Glutamatergic neuron (in vitro differentiated cells): ENCODE measurements at regions not wholly inside any gene's neighbourhood (a gene's known extent, or its start where the extent isn't known, plus 50 kb on each side); places are given as distances from the start of the nearest gene placed in this dataset.

Experiments used
- DNase-seq: peaks from one replicate; pipeline ENCODE4 v3.0.0; 2022
- H3K27ac Mint-ChIP-seq: one replicate; pipeline ENCODE4 v1.8.0; 2020; ENCODE audit warnings: mild to moderate bottlenecking, mixed read lengths, inconsistent platforms; ENCODE audit not compliant: unreplicated experiment
- H3K27me3 Mint-ChIP-seq: one replicate; pipeline ENCODE4 v1.8.0; 2020; ENCODE audit warnings: mild to moderate bottlenecking, moderate library complexity, mixed read lengths, inconsistent platforms; ENCODE audit not compliant: unreplicated experiment
- H3K36me3 Mint-ChIP-seq: one replicate; pipeline ENCODE4 v1.8.0; 2020; ENCODE audit warnings: mild to moderate bottlenecking, mixed read lengths, inconsistent platforms; ENCODE audit not compliant: unreplicated experiment
- H3K4me1 Mint-ChIP-seq: one replicate; pipeline ENCODE4 v1.8.0; 2020; ENCODE audit warnings: mild to moderate bottlenecking, low read depth, mixed read lengths, inconsistent platforms; ENCODE audit not compliant: unreplicated experiment
- H3K4me3 Mint-ChIP-seq: one replicate; pipeline ENCODE4 v1.8.0; 2020; ENCODE audit warnings: mild to moderate bottlenecking, mixed read lengths, inconsistent platforms; ENCODE audit not compliant: unreplicated experiment
- H3K9me3 Mint-ChIP-seq: one replicate; pipeline ENCODE4 v1.8.0; 2020; ENCODE audit warnings: mild to moderate bottlenecking, moderate library complexity, mixed read lengths, inconsistent platforms; ENCODE audit not compliant: unreplicated experiment
- CTCF ChIP-seq: fragments of 200-600 bp; sonication (generic); IDR thresholded peaks from one replicate; pipeline ENCODE4 v1.5.0; 2021; ENCODE audit not compliant: partially characterized antibody, unreplicated experiment

- H3K4me1 Mint-ChIP-seq, result peaks cover 4% of the 10 kb centered on the region
- peaks cover 2% of the 10 kb centered on the region for H3K9me3 Mint-ChIP-seq
- H3K27ac Mint-ChIP-seq, result no peak overlapping the region
- no peak for TF ChIP-seq CTCF
- no peaks in the 10 kb centered on the region for H3K36me3 Mint-ChIP-seq
- no peak overlapping the region for H3K4me3 Mint-ChIP-seq
- DNase-seq, result no peak
- H3K27me3 Mint-ChIP-seq, result no peaks in the 10 kb centered on the region
These were observed 142.5 kb upstream of the SYT13 start for GRCh38 chr11:45428541-45429230.

- Mint-ChIP-seq H3K36me3 (no peaks in the 10 kb centered on the region), H3K4me3 (no peak overlapping the region), H3K4me1 (peaks cover 4% of the 10 kb centered on the region), H3K9me3 (peaks cover 2% of the 10 kb centered on the region), H3K27ac (no peak overlapping the region), H3K27me3 (no peaks in the 10 kb centered on the region)
- no peak for TF ChIP-seq CTCF
- no peak for DNase-seq
These were observed 142.0 kb upstream of the SYT13 start for GRCh38 chr11:45428116-45428515.

- H3K27ac Mint-ChIP-seq, result no peak overlapping the region
- no peak for TF ChIP-seq CTCF
- H3K4me3 Mint-ChIP-seq, result no peak overlapping the region
- H3K9me3 Mint-ChIP-seq, result peaks cover 2% of the 10 kb centered on the region
- no peak for DNase-seq
- no peaks in the 10 kb centered on the region for H3K4me1 Mint-ChIP-seq
- no peaks in the 10 kb centered on the region for H3K36me3 Mint-ChIP-seq
- no peaks in the 10 kb centered on the region for H3K27me3 Mint-ChIP-seq
These were observed 138.5 kb upstream of the SYT13 start for GRCh38 chr11:45424411-45425180.

- no peak overlapping the region for H3K27ac Mint-ChIP-seq
- no peak for TF ChIP-seq CTCF
- H3K4me1 Mint-ChIP-seq, result no peaks in the 10 kb centered on the region
- H3K36me3 Mint-ChIP-seq, result no peaks in the 10 kb centered on the region
- no peak for DNase-seq
- H3K4me3 Mint-ChIP-seq, result no peak overlapping the region
- peaks cover 2% of the 10 kb centered on the region for H3K9me3 Mint-ChIP-seq
- H3K27me3 Mint-ChIP-seq, result no peaks in the 10 kb centered on the region
These were observed 137.5 kb upstream of the SYT13 start for GRCh38 chr11:45423475-45424120.
